C4-2B (cell line): ENCODE measurements at regions not wholly inside any gene's neighbourhood (a gene's known extent, or its start where the extent isn't known, plus 50 kb on each side); places are given as distances from the start of the nearest gene placed in this dataset.

Experiments used
- CTCF ChIP-seq: fragments of 450-650 bp; conservative IDR thresholded peaks from 2 replicates; pipeline ENCODE4 v1.5.1; 2017; ENCODE audit warnings: mild to moderate bottlenecking
- ZFX ChIP-seq: fragments of 450-650 bp; IDR thresholded peaks from 2 replicates; pipeline ENCODE4 v1.6.1; 2017

DNA sequence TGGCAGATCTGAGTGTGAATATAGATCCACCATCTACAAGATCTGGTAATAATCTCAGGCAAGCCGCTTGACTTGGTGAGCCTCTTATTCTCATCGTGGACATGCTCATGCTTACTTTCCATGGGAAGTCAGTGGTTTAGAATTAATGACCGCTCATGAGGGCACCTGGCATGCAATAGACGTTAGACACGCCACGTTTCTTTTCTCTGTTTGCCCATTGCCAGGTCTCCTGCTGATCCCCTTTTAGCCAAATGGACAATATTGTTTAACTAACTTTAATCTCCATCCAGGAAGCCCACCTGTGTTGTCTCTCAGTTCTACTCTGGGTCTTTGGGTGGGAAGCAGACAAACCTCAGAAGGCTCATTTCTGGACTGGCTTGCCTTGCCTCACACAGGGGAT lies 439.1 kb downstream of the ETS1 start:
- TF ChIP-seq CTCF (no peak), ZFX (no peak)
